H9 (cell line): ENCODE measurements at regions not wholly inside any gene's neighbourhood (a gene's known extent, or its start where the extent isn't known, plus 50 kb on each side); places are given as distances from the start of the nearest gene placed in this dataset.
A peak's percentile ranks its signal among the peaks of the same experiment; 100 is the strongest.

ENCODE experiments used
- DNase-seq: peaks from one replicate; pipeline ENCODE4 v3.0.0-alpha.2; 2017
- H2AFZ ChIP-seq: one replicate; pipeline ENCODE4 v1.6.1; 2013; ENCODE audit warnings: mild to moderate bottlenecking, low read length, control low read depth, moderate library complexity
- H2AK5ac ChIP-seq: 2 replicates; pipeline ENCODE4 v1.6.1; 2013; ENCODE audit warnings: low read length, control low read depth, mixed read lengths; ENCODE audit not compliant: insufficient read length
- H2BK120ac ChIP-seq: one replicate; pipeline ENCODE4 v1.6.1; 2013; ENCODE audit warnings: low read depth, mild to moderate bottlenecking, low read length, control low read depth, inconsistent platforms; ENCODE audit not compliant: poor library complexity, severe bottlenecking
- H2BK12ac ChIP-seq: 2 replicates; pipeline ENCODE4 v1.6.1; 2013; ENCODE audit warnings: low read length, control low read depth, mixed read lengths, low read depth; ENCODE audit not compliant: insufficient read length
- H2BK15ac ChIP-seq: 2 replicates; pipeline ENCODE4 v1.6.1; 2013; ENCODE audit warnings: low read depth, low read length, control low read depth
- H2BK20ac ChIP-seq: one replicate; pipeline ENCODE4 v1.6.1; 2013; ENCODE audit warnings: low read depth, mild to moderate bottlenecking, low read length, control low read depth, inconsistent platforms; ENCODE audit not compliant: poor library complexity, severe bottlenecking
- H2BK5ac ChIP-seq: 2 replicates; pipeline ENCODE4 v1.6.1; 2013; ENCODE audit warnings: low read length, control low read depth, mixed read lengths; ENCODE audit not compliant: insufficient read length
- H3K14ac ChIP-seq: 2 replicates; pipeline ENCODE4 v1.6.1; 2013; ENCODE audit warnings: low read length, control low read depth; ENCODE audit not compliant: insufficient read depth
- H3K18ac ChIP-seq: 2 replicates; pipeline ENCODE4 v1.6.1; 2013; ENCODE audit warnings: low read depth, mild to moderate bottlenecking, mixed read lengths, low read length, control low read depth; ENCODE audit not compliant: insufficient read length
- H3K23ac ChIP-seq: 2 replicates; pipeline ENCODE4 v1.6.1; 2013; ENCODE audit warnings: low read length, control low read depth, mixed read lengths, low read depth; ENCODE audit not compliant: insufficient read length
- H3K23me2 ChIP-seq: 2 replicates; pipeline ENCODE4 v1.6.1; 2013; ENCODE audit warnings: low read depth, mild to moderate bottlenecking, mixed read lengths, low read length, control low read depth; ENCODE audit not compliant: insufficient read length, poor library complexity, severe bottlenecking
- H3K27ac ChIP-seq: 2 replicates; pipeline ENCODE4 v1.5.1; 2013; ENCODE audit warnings: low read length, control low read depth, mixed read lengths, low read depth; ENCODE audit not compliant: insufficient read length
- H3K27me3 ChIP-seq: 2 replicates; pipeline ENCODE4 v1.6.1; 2013; ENCODE audit warnings: low read length, control low read depth, inconsistent platforms; ENCODE audit not compliant: insufficient read depth
- H3K4ac ChIP-seq: 2 replicates; pipeline ENCODE4 v1.6.1; 2013; ENCODE audit warnings: low read depth, mild to moderate bottlenecking, control low read depth, inconsistent platforms, low read length, moderate library complexity
- H3K4me1 ChIP-seq: 2 replicates; pipeline ENCODE4 v1.6.1; 2013; ENCODE audit warnings: low read length, control low read depth, inconsistent platforms; ENCODE audit not compliant: insufficient read depth
- H3K4me2 ChIP-seq: 2 replicates; pipeline ENCODE4 v1.6.1; 2013; ENCODE audit warnings: low read length, control low read depth, mixed read lengths; ENCODE audit not compliant: insufficient read length, insufficient read depth
- H3K56ac ChIP-seq: 2 replicates; pipeline ENCODE4 v1.6.1; 2013; ENCODE audit warnings: low read depth, mild to moderate bottlenecking, mixed read lengths, low read length, control low read depth; ENCODE audit not compliant: insufficient read length
- H3K79me1 ChIP-seq: 2 replicates; pipeline ENCODE4 v1.6.1; 2013; ENCODE audit warnings: low read depth, mild to moderate bottlenecking, moderate library complexity, low read length, control low read depth, inconsistent platforms; ENCODE audit not compliant: insufficient read depth, poor library complexity, severe bottlenecking
- H3K79me2 ChIP-seq: 2 replicates; pipeline ENCODE4 v1.6.1; 2013; ENCODE audit warnings: low read length, control low read depth, inconsistent platforms; ENCODE audit not compliant: insufficient read depth
- H3K9ac ChIP-seq: 2 replicates; pipeline ENCODE4 v1.6.1; 2013; ENCODE audit warnings: low read length, control low read depth, mixed read lengths; ENCODE audit not compliant: insufficient read length; ENCODE audit errors: extremely low read depth
- H3K9me3 ChIP-seq: one replicate; pipeline ENCODE4 v1.6.1; 2013; ENCODE audit warnings: low read depth, low read length, inconsistent platforms; ENCODE audit not compliant: control insufficient read depth
- H3T11ph ChIP-seq: one replicate; pipeline ENCODE4 v1.6.1; 2013; ENCODE audit warnings: mild to moderate bottlenecking, low read length, control low read depth, inconsistent platforms
- H4K20me1 ChIP-seq: one replicate; pipeline ENCODE4 v1.6.1; 2013; ENCODE audit not compliant: control insufficient read depth, insufficient read length, insufficient read depth
- H4K5ac ChIP-seq: 2 replicates; pipeline ENCODE4 v1.6.1; 2013; ENCODE audit warnings: low read depth, mild to moderate bottlenecking, mixed read lengths, low read length, control low read depth; ENCODE audit not compliant: insufficient read length
- H4K8ac ChIP-seq: replicated peaks from 2 replicates; pipeline ENCODE4 v1.6.1; 2013; ENCODE audit warnings: low read length, control low read depth, mixed read lengths, low read depth; ENCODE audit not compliant: insufficient read length
- H4K91ac ChIP-seq: 2 replicates; pipeline ENCODE4 v1.6.1; 2013; ENCODE audit warnings: low read depth, mild to moderate bottlenecking, moderate library complexity, mixed read lengths, low read length, control low read depth; ENCODE audit not compliant: insufficient read length
- H3K27ac Mint-ChIP-seq, 3 experiments: 2 replicates in 2 of 3; 3 replicates in 1 of 3; pipeline ENCODE4 v1.8.0; 2020 to 2021; ENCODE audit warnings: mixed read lengths in 3 of 3, mild to moderate bottlenecking in 1 of 3, moderate library complexity in 1 of 3
- H3K27me3 Mint-ChIP-seq: 2 replicates; pipeline ENCODE4 v1.8.0; 2021; ENCODE audit warnings: low read depth, mild to moderate bottlenecking, moderate library complexity, mixed read lengths
- H3K36me3 Mint-ChIP-seq, 3 experiments: 2 replicates in 2 of 3; 3 replicates in 1 of 3; pipeline ENCODE4 v1.8.0; 2020 to 2021; ENCODE audit warnings: low read depth in 3 of 3, mixed read lengths in 3 of 3; ENCODE audit not compliant: insufficient read depth in 1 of 3
- H3K4me1 Mint-ChIP-seq, 2 experiments: 2 replicates each; pipeline ENCODE4 v1.8.0; 2020; ENCODE audit warnings: mixed read lengths in 2 of 2
- H3K4me3 Mint-ChIP-seq, 2 experiments: 2 replicates in 1 of 2; 3 replicates in 1 of 2; pipeline ENCODE4 v1.8.0; 2020 to 2021; ENCODE audit warnings: mild to moderate bottlenecking in 2 of 2, mixed read lengths in 2 of 2, moderate library complexity in 1 of 2
- H3K9me3 Mint-ChIP-seq, 2 experiments: 2 replicates in 1 of 2; 3 replicates in 1 of 2; pipeline ENCODE4 v1.8.0; 2020; ENCODE audit warnings: mild to moderate bottlenecking in 2 of 2, mixed read lengths in 2 of 2, moderate library complexity in 1 of 2
- WGBS: extraction: QIAGEN DNeasy Blood & Tissue Kit; methylation state at CpG from one replicate; pipeline ENCODE4 v1.1.7; 2013; ENCODE audit warnings: missing lambda C conversion rate, low lambda C conversion rate, mixed read lengths; ENCODE audit not compliant: insufficient read length; ENCODE audit errors: extremely low coverage; 5-methylcytosine and 5-hydroxymethylcytosine counted together
- TF ChIP-seq, protein P1 (sequence below): fragments of 200-600 bp; sonication (generic); conservative IDR thresholded peaks from 3 replicates; pipeline ENCODE4 v1.8.0; 2021; ENCODE audit warnings: antibody characterized with exemption, mild to moderate bottlenecking

GRCh38 chr16:86062271-86062965, 163.5 kb downstream of the IRF8 start:
- peak overlapping the region in 1 of 3 experiments; percentile 68; a peak in 1 of 7 replicates for H3K27ac Mint-ChIP-seq
- no peak overlapping the region for H4K5ac ChIP-seq
- H4K20me1 ChIP-seq, result no peaks in the 10 kb centered on the region
- no peak overlapping the region for H3K56ac ChIP-seq
- TF ChIP-seq, protein P1, sequence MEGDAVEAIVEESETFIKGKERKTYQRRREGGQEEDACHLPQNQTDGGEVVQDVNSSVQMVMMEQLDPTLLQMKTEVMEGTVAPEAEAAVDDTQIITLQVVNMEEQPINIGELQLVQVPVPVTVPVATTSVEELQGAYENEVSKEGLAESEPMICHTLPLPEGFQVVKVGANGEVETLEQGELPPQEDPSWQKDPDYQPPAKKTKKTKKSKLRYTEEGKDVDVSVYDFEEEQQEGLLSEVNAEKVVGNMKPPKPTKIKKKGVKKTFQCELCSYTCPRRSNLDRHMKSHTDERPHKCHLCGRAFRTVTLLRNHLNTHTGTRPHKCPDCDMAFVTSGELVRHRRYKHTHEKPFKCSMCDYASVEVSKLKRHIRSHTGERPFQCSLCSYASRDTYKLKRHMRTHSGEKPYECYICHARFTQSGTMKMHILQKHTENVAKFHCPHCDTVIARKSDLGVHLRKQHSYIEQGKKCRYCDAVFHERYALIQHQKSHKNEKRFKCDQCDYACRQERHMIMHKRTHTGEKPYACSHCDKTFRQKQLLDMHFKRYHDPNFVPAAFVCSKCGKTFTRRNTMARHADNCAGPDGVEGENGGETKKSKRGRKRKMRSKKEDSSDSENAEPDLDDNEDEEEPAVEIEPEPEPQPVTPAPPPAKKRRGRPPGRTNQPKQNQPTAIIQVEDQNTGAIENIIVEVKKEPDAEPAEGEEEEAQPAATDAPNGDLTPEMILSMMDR, result no peak
- H2BK12ac ChIP-seq, result no peak overlapping the region
- H2AFZ ChIP-seq, result no peak overlapping the region
- H3K27me3 Mint-ChIP-seq, result peaks cover 34% of the 10 kb centered on the region
- H3T11ph ChIP-seq, result no peak overlapping the region
- H2BK120ac ChIP-seq, result no peak overlapping the region
- DNase-seq, result no peak
- no peak overlapping the region for H3K27ac ChIP-seq
- H3K14ac ChIP-seq, result no peak overlapping the region; the same call in 1 of the 2 replicates
- H3K36me3 Mint-ChIP-seq, result no peaks in the 10 kb centered on the region
- no peaks in the 10 kb centered on the region; the same call in 1 of the 2 replicates for H3K27me3 ChIP-seq
- peaks cover 0 to 2% of the 10 kb centered on the region in 2 experiments; a peak in 2 of 4 replicates for H3K4me1 Mint-ChIP-seq
- no peak overlapping the region for H3K9ac ChIP-seq
- no peaks in the 10 kb centered on the region for H3K9me3 ChIP-seq
- no peak overlapping the region for H3K4ac ChIP-seq
- no peak overlapping the region for H3K4me3 Mint-ChIP-seq
- no peak overlapping the region for H4K8ac ChIP-seq
- no peak overlapping the region for H3K18ac ChIP-seq
- no peak overlapping the region for H3K23ac ChIP-seq
- H3K4me2 ChIP-seq, result no peak overlapping the region
- H3K79me1 ChIP-seq, result no peaks in the 10 kb centered on the region
- no peaks in the 10 kb centered on the region for H3K79me2 ChIP-seq
- no peak overlapping the region for H2BK5ac ChIP-seq
- H2BK20ac ChIP-seq, result no peak overlapping the region
- H2AK5ac ChIP-seq, result no peak overlapping the region
- no peaks in the 10 kb centered on the region for H3K4me1 ChIP-seq
- no CpG with 5 or more reads among the region's 19 CpGs for WGBS
- H4K91ac ChIP-seq, result no peak overlapping the region
- no peaks in the 10 kb centered on the region for H3K9me3 Mint-ChIP-seq
- peaks cover 2% of the 10 kb centered on the region for H3K23me2 ChIP-seq
- H2BK15ac ChIP-seq, result no peak overlapping the region
